ENCODE measurements at regions not wholly inside any gene's neighbourhood (a gene's known extent, or its start where the extent isn't known, plus 50 kb on each side); places are given as distances from the start of the nearest gene placed in this dataset.

GRCh38 chr5:5583023-5583765 lies 160.7 kb downstream of the ICE1 start:
- Histone ChIP-seq H3K4me3 (ENCODE audit: control insufficient read depth in 2 of 3, extremely low read depth in 1 of 3, insufficient read depth in 2 of 3, low read depth in 1 of 3, low read length in 3 of 3) (no peak overlapping the region), H3K79me2 (ENCODE audit: control insufficient read depth, insufficient read depth, low read length) (no peaks in the 10 kb centered on the region), H2AFZ (ENCODE audit: control insufficient read depth, low read length) (no peak overlapping the region), H3K9me3 (ENCODE audit: control insufficient read depth, low read depth, low read length) (peaks cover 4% of the 10 kb centered on the region), H3K4me2 (ENCODE audit: control insufficient read depth, extremely low read depth, insufficient read depth, low read depth, low read length) (no peak overlapping the region), H3K27ac (ENCODE audit: control insufficient read depth, insufficient read depth, low read length) (no peak overlapping the region), H4K20me1 (ENCODE audit: control insufficient read depth, extremely low read depth, insufficient read depth, low read length) (no peaks in the 10 kb centered on the region), H3K9me1 (ENCODE audit: control insufficient read depth, extremely low read depth, insufficient read depth, low read length) (no peaks in the 10 kb centered on the region), H3K4me1 (ENCODE audit: control insufficient read depth, extremely low read depth, insufficient read depth, low read length) (no peaks in the 10 kb centered on the region), H3K36me3 (ENCODE audit: control insufficient read depth in 2 of 2, extremely low read depth in 1 of 2, insufficient read depth in 2 of 2, low read length in 2 of 2) (no peaks in the 10 kb centered on the region), H3K27me3 (ENCODE audit: control insufficient read depth, extremely low read depth, insufficient read depth, low read length) (no peaks in the 10 kb centered on the region), H3K9ac (ENCODE audit: control insufficient read depth, extremely low read depth, insufficient read depth, low read length) (no peak overlapping the region)
- TF ChIP-seq CTCF (optimal IDR thresholded peaks at IDR 0.05 in 1 of 3, IDR thresholded peaks at IDR 0.05 in 1 of 3, conservative IDR thresholded peaks at IDR 0.05 in 1 of 3; ENCODE audit: extremely low read depth in 1 of 3, insufficient read depth in 2 of 3, low read length in 3 of 3) (no peak), EZH2 (IDR thresholded peaks at IDR 0.05; ENCODE audit: low read length) (no peak)
- dilution Hi-C loops (cut with MboI; ENCODE audit: extremely low pct_ligation_motif_present, low sequenced_read_pairs) = no loop called here
- DNase-seq (ENCODE audit: low read depth, low spot score) (no peak), FAIRE-seq (no peak)

- no peak overlapping the region for H3K27ac ChIP-seq (ENCODE audit: control insufficient read depth, insufficient read depth, low read length)
- H3K4me1 ChIP-seq (ENCODE audit: control insufficient read depth, extremely low read depth, insufficient read depth, low read length) = no peaks in the 10 kb centered on the region
- no peak for DNase-seq (ENCODE audit: low read depth, low spot score)
- H3K9ac ChIP-seq (ENCODE audit: control insufficient read depth, extremely low read depth, insufficient read depth, low read length) = no peak overlapping the region
- H3K79me2 ChIP-seq (ENCODE audit: control insufficient read depth, insufficient read depth, low read length) = no peaks in the 10 kb centered on the region
- H3K4me2 ChIP-seq (ENCODE audit: control insufficient read depth, extremely low read depth, insufficient read depth, low read depth, low read length) = no peak overlapping the region
- H3K36me3 ChIP-seq (ENCODE audit: control insufficient read depth in 2 of 2, extremely low read depth in 1 of 2, insufficient read depth in 2 of 2, low read length in 2 of 2) = no peaks in the 10 kb centered on the region
- no peak overlapping the region for H3K4me3 ChIP-seq (ENCODE audit: control insufficient read depth in 2 of 3, extremely low read depth in 1 of 3, insufficient read depth in 2 of 3, low read depth in 1 of 3, low read length in 3 of 3)
- no peak overlapping the region for H2AFZ ChIP-seq (ENCODE audit: control insufficient read depth, low read length)
- no peaks in the 10 kb centered on the region for H3K9me3 ChIP-seq (ENCODE audit: control insufficient read depth, low read depth, low read length)
- no peaks in the 10 kb centered on the region for H3K9me1 ChIP-seq (ENCODE audit: control insufficient read depth, extremely low read depth, insufficient read depth, low read length)
- TF ChIP-seq EZH2 (IDR thresholded peaks at IDR 0.05; ENCODE audit: low read length) (no peak), CTCF (optimal IDR thresholded peaks at IDR 0.05 in 1 of 3, IDR thresholded peaks at IDR 0.05 in 1 of 3, conservative IDR thresholded peaks at IDR 0.05 in 1 of 3; ENCODE audit: extremely low read depth in 1 of 3, insufficient read depth in 2 of 3, low read length in 3 of 3) (no peak)
- H4K20me1 ChIP-seq (ENCODE audit: control insufficient read depth, extremely low read depth, insufficient read depth, low read length) = no peaks in the 10 kb centered on the region
- no peak for FAIRE-seq
- dilution Hi-C loops (cut with MboI; ENCODE audit: extremely low pct_ligation_motif_present, low sequenced_read_pairs) = no loop called here
- H3K27me3 ChIP-seq (ENCODE audit: control insufficient read depth, extremely low read depth, insufficient read depth, low read length) = no peaks in the 10 kb centered on the region
These were observed 158.6 kb downstream of the ICE1 start for GRCh38 chr5:5581080-5581479.

Measured in keratinocyte (primary cell).